GM12892 (cell line): ENCODE measurements at regions not wholly inside any gene's neighbourhood (a gene's known extent, or its start where the extent isn't known, plus 50 kb on each side); places are given as distances from the start of the nearest gene placed in this dataset.

Experiments
- POLR2A ChIP-seq: IDR thresholded peaks from 2 replicates; pipeline ENCODE4 v1.6.1; 2011; ENCODE audit warnings: low read depth, low read length, control low read depth
- POLR2AphosphoS5 ChIP-seq: IDR thresholded peaks from 2 replicates; pipeline ENCODE4 v1.6.1; 2011; ENCODE audit warnings: low read depth, low read length, control low read depth
- TAF1 ChIP-seq: IDR thresholded peaks from 2 replicates; pipeline ENCODE4 v1.6.1; 2011; ENCODE audit warnings: low read depth, mild to moderate bottlenecking, control low read depth, low read length, borderline replicate concordance

GRCh38 chr2:220678943-220679342 is 893.2 kb downstream of the EPHA4 start:
- no peak for TF ChIP-seq POLR2A
- no peak for TF ChIP-seq POLR2AphosphoS5
- TF ChIP-seq TAF1, result no peak
